Loucy (cell line): ENCODE measurements at regions not wholly inside any gene's neighbourhood (a gene's known extent, or its start where the extent isn't known, plus 50 kb on each side); places are given as distances from the start of the nearest gene placed in this dataset.

Experiments
- EZH2phosphoT487 ChIP-seq: fragments of 200-600 bp; IDR thresholded peaks from 2 replicates; pipeline ENCODE4 v1.6.1; 2018; ENCODE audit warnings: antibody characterized with exemption, mild to moderate bottlenecking, moderate library complexity, borderline replicate concordance
- TF ChIP-seq, protein P1 (sequence below): fragments of 200-600 bp; sonication (generic); conservative IDR thresholded peaks from 2 replicates; pipeline ENCODE4 v1.5.1; 2014; ENCODE audit warnings: mild to moderate bottlenecking, antibody characterized with exemption, low read length

DNA sequence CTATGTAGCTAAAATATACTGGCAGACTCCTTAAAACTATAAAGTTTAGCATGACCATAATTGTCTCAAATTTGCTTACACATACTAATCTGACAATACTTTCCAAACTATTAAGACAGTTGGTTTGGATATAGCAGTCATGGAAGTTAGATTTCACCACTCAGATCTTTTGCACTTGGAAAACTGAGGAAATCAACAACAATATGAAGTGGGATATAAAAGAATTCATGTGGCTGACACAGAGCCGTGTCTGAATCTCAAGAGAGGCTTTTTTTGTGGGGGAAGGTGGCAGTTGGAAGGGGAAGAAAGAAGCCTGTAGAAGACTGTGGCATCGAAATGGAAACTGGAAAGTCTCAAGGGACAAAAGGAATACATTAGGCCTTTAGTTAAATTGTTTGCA is 166.6 kb upstream of the FLRT2 start:
- TF ChIP-seq, protein P1, sequence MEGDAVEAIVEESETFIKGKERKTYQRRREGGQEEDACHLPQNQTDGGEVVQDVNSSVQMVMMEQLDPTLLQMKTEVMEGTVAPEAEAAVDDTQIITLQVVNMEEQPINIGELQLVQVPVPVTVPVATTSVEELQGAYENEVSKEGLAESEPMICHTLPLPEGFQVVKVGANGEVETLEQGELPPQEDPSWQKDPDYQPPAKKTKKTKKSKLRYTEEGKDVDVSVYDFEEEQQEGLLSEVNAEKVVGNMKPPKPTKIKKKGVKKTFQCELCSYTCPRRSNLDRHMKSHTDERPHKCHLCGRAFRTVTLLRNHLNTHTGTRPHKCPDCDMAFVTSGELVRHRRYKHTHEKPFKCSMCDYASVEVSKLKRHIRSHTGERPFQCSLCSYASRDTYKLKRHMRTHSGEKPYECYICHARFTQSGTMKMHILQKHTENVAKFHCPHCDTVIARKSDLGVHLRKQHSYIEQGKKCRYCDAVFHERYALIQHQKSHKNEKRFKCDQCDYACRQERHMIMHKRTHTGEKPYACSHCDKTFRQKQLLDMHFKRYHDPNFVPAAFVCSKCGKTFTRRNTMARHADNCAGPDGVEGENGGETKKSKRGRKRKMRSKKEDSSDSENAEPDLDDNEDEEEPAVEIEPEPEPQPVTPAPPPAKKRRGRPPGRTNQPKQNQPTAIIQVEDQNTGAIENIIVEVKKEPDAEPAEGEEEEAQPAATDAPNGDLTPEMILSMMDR, result no peak
- no peak for TF ChIP-seq EZH2phosphoT487
